A673 (cell line): ENCODE measurements at regions not wholly inside any gene's neighbourhood (a gene's known extent, or its start where the extent isn't known, plus 50 kb on each side); places are given as distances from the start of the nearest gene placed in this dataset.

Experiments
- BruUV-seq: library from RNA; stranded (reverse); fragments of 400-500 nt; replicated peaks from 2 replicates; lab custom pipeline; 2021; lab: Mats Ljungman, UMichigan
- CTCF ChIA-PET: fragments of 300-600 bp; sonication (Branson Sonifier 250); formaldehyde crosslinking; loops from one replicate; lab custom pipeline; 2022; ENCODE audit warnings: antibody characterized with exemption; lab: Charles Lee
- POLR2A ChIA-PET: fragments of 300-600 bp; sonication (Branson Sonifier 250); formaldehyde crosslinking; loops from one replicate; lab custom pipeline; 2022; ENCODE audit warnings: antibody characterized with exemption; ENCODE audit not compliant: low non-redundant PET; lab: Charles Lee
- DNase-seq: peaks from one replicate; pipeline ENCODE4 v3.0.0-alpha.2; 2015; ENCODE audit warnings: low spot score
- H3K27ac ChIP-seq: fragments of 200-600 bp; sonication (generic); 2 replicates; pipeline ENCODE4 v1.5.1; 2016; ENCODE audit warnings: mixed run types, low read depth, mild to moderate bottlenecking, mixed read lengths, antibody characterized with exemption, low read length; ENCODE audit not compliant: poor library complexity, severe bottlenecking
- H3K27me3 ChIP-seq: fragments of 200-600 bp; sonication (generic); replicated peaks from 2 replicates; pipeline ENCODE4 v1.6.1; 2017; ENCODE audit warnings: mixed run types, low read depth, mild to moderate bottlenecking, mixed read lengths, antibody characterized with exemption, low read length; ENCODE audit not compliant: insufficient read depth, poor library complexity
- H3K36me3 ChIP-seq: fragments of 200-600 bp; sonication (generic); 2 replicates; pipeline ENCODE4 v1.6.1; 2016; ENCODE audit warnings: mixed run types, mild to moderate bottlenecking, mixed read lengths, antibody characterized with exemption, low read length; ENCODE audit not compliant: insufficient read depth, poor library complexity, severe bottlenecking
- H3K4me1 ChIP-seq: fragments of 200-600 bp; sonication (generic); 2 replicates; pipeline ENCODE4 v1.6.1; 2017; ENCODE audit warnings: mixed run types, mild to moderate bottlenecking, mixed read lengths, antibody characterized with exemption, low read length; ENCODE audit not compliant: insufficient read depth, poor library complexity, severe bottlenecking
- H3K4me3 ChIP-seq: fragments of 200-600 bp; sonication (generic); 2 replicates; pipeline ENCODE4 v1.5.1; 2016; ENCODE audit warnings: low read depth, mixed run types, mild to moderate bottlenecking, mixed read lengths, low read length; ENCODE audit not compliant: poor library complexity, severe bottlenecking
- H3K9me3 ChIP-seq: fragments of 200-600 bp; sonication (generic); 2 replicates; pipeline ENCODE4 v1.6.1; 2016; ENCODE audit warnings: mixed run types, low read depth, mild to moderate bottlenecking, mixed read lengths, antibody characterized with exemption, low read length; ENCODE audit not compliant: poor library complexity, severe bottlenecking
- CTCF ChIP-seq: fragments of 300-800, 200-600 bp; sonication (generic); conservative IDR thresholded peaks from 2 replicates; pipeline ENCODE4 v1.5.1; 2017; ENCODE audit warnings: low read depth, mild to moderate bottlenecking, antibody characterized with exemption, low read length, moderate library complexity, mixed read lengths
- EZH2 ChIP-seq: fragments of 200-600 bp; sonication (generic); IDR thresholded peaks from 2 replicates; pipeline ENCODE4 v1.6.1; 2017; ENCODE audit warnings: borderline replicate concordance, low read depth, mild to moderate bottlenecking, mixed read lengths, antibody characterized with exemption, low read length; ENCODE audit not compliant: poor library complexity, severe bottlenecking
- intact Hi-C: fragments of 100-400 bp; cut with micrococcal nuclease; formaldehyde crosslinking; loops from one replicate; pipeline ENCODE4 v1.10.0; 2022; ENCODE audit not compliant: unreplicated experiment

GRCh38 chr2:150689590-150689989, 202.1 kb upstream of the RND3 start:
- Histone ChIP-seq H3K27me3 (no peaks in the 10 kb centered on the region), H3K9me3 (no peaks in the 10 kb centered on the region), H3K4me1 (no peaks in the 10 kb centered on the region), H3K36me3 (no peaks in the 10 kb centered on the region), H3K4me3 (no peak overlapping the region), H3K27ac (no peak overlapping the region)
- intact Hi-C loops, result no loop called here
- POLR2A ChIA-PET, result interaction anchor here (0.6 kb wide), 1 partner anchor 485 kb away, joined by 3 read pairs; no protein-coding TSS in a partner anchor
- DNase-seq, result no peak
- BruUV-seq, result no TSS peak
- CTCF ChIA-PET, result no interaction called here
- TF ChIP-seq EZH2 (no peak), CTCF (no peak)

GRCh38 chr2:150688016-150688415, 200.5 kb upstream of the RND3 start:
- Histone ChIP-seq H3K27ac (no peak overlapping the region), H3K27me3 (no peaks in the 10 kb centered on the region), H3K4me3 (no peak overlapping the region), H3K4me1 (no peaks in the 10 kb centered on the region), H3K36me3 (no peaks in the 10 kb centered on the region), H3K9me3 (no peaks in the 10 kb centered on the region)
- DNase-seq, result no peak
- POLR2A ChIA-PET, result no interaction called here
- CTCF ChIA-PET, result no interaction called here
- BruUV-seq, result no TSS peak
- intact Hi-C loops, result no loop called here
- no peak for TF ChIP-seq CTCF
- no peak for TF ChIP-seq EZH2

DNA sequence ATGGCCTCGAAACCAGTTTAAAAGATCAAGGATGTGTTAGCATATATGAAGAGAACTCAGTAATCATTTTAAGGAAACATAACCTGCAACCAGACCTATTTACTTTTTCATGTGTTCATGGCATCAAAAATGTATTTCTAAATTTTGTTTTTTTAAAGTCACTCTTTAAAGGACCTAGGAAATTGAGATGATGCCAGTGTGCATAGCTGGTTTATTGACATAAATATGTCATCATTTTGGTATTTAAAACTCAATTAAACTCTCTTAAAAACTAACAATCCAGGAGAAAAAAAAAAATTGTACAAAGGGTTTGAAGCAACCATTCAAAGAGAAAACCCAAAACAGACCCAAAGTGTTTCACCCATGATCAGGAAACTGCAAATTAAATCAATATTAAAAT, 198.9 kb upstream of the RND3 start:
- H3K9me3 ChIP-seq, result no peaks in the 10 kb centered on the region
- intact Hi-C loops, result no loop called here
- H3K4me3 ChIP-seq, result no peak overlapping the region
- H3K27me3 ChIP-seq, result no peaks in the 10 kb centered on the region
- ChIA-PET POLR2A (no interaction called here), CTCF (no interaction called here)
- BruUV-seq, result no TSS peak
- DNase-seq, result no peak
- H3K4me1 ChIP-seq, result no peaks in the 10 kb centered on the region
- H3K27ac ChIP-seq, result no peak overlapping the region
- TF ChIP-seq CTCF (no peak), EZH2 (no peak)
- H3K36me3 ChIP-seq, result no peaks in the 10 kb centered on the region
